ENCODE measurements at regions not wholly inside any gene's neighbourhood (a gene's known extent, or its start where the extent isn't known, plus 50 kb on each side); places are given as distances from the start of the nearest gene placed in this dataset.

DNA sequence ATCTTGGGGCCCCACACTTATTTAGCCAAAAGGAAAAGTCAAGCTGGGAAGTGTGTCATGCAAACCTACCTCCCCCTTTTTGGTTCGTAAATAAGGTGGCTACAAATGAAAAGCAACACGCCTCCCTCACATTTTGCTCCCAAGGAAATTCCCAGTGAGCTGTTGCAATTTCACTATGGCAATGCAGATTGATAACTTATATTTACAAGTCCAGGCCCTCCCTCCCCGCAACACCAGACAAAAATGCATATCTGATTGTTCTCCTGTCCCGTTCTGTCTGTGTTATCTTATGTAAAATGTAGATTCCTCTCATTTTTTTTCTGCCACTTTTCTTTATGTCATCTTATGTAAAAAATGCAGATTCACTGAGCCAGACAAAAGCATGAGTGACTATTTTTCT lies 1305.3 kb downstream of the SLITRK5 start:
- no peak overlapping the region for H3K27ac ChIP-seq (ENCODE audit: low read depth, low read length)
- ChIA-PET CTCF (no interaction called here), POLR2A (no interaction called here), RAD21 (ENCODE audit: low non-redundant PET in 1 of 2, low total read pairs in 2 of 2, uncharacterized antibody in 2 of 2, unreplicated experiment in 2 of 2) (no interaction called here)
- H2AFZ ChIP-seq (ENCODE audit: low read depth, low read length, poor library complexity, severe bottlenecking) = no peak overlapping the region
- TF ChIP-seq CBX3 (IDR thresholded peaks at IDR 0.05; ENCODE audit: low read depth) (no peak), TCF7L2 (IDR thresholded peaks at IDR 0.05; ENCODE audit: borderline replicate concordance, extremely low read depth, insufficient read depth, insufficient read length) (no peak), POLR2A (IDR thresholded peaks at IDR 0.05; ENCODE audit: borderline replicate concordance, extremely low read depth, insufficient read depth, insufficient read length) (no peak), ELF1 (IDR thresholded peaks at IDR 0.05; ENCODE audit: borderline replicate concordance, low read depth) (no peak), SIN3A (IDR thresholded peaks at IDR 0.05; ENCODE audit: low read depth) (no peak), CEBPB (IDR thresholded peaks at IDR 0.05; ENCODE audit: low read depth) (no peak), ZFX (IDR thresholded peaks at IDR 0.05) (no peak), SRF (IDR thresholded peaks at IDR 0.05; ENCODE audit: low read depth) (no peak), EGR1 (IDR thresholded peaks at IDR 0.05; ENCODE audit: low read depth) (no peak), ZNF274 (IDR thresholded peaks at IDR 0.05; ENCODE audit: low read depth, low read length) (no peak), YY1 (IDR thresholded peaks at IDR 0.05; ENCODE audit: extremely low read depth, insufficient replicate concordance, low read depth, low read length) (no peak), SP1 (IDR thresholded peaks at IDR 0.05; ENCODE audit: low read depth) (no peak), POLR2AphosphoS5 (IDR thresholded peaks at IDR 0.05; ENCODE audit: low read depth, low read length) (no peak), EZH2 (IDR thresholded peaks at IDR 0.05) (no peak)
- TF ChIP-seq, protein P1, sequence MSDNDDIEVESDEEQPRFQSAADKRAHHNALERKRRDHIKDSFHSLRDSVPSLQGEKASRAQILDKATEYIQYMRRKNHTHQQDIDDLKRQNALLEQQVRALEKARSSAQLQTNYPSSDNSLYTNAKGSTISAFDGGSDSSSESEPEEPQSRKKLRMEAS (IDR thresholded peaks at IDR 0.05) = no peak
- TF ChIP-seq, protein P2, sequence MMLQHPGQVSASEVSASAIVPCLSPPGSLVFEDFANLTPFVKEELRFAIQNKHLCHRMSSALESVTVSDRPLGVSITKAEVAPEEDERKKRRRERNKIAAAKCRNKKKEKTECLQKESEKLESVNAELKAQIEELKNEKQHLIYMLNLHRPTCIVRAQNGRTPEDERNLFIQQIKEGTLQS (IDR thresholded peaks at IDR 0.05) = no peak
- TF ChIP-seq, protein P3, sequence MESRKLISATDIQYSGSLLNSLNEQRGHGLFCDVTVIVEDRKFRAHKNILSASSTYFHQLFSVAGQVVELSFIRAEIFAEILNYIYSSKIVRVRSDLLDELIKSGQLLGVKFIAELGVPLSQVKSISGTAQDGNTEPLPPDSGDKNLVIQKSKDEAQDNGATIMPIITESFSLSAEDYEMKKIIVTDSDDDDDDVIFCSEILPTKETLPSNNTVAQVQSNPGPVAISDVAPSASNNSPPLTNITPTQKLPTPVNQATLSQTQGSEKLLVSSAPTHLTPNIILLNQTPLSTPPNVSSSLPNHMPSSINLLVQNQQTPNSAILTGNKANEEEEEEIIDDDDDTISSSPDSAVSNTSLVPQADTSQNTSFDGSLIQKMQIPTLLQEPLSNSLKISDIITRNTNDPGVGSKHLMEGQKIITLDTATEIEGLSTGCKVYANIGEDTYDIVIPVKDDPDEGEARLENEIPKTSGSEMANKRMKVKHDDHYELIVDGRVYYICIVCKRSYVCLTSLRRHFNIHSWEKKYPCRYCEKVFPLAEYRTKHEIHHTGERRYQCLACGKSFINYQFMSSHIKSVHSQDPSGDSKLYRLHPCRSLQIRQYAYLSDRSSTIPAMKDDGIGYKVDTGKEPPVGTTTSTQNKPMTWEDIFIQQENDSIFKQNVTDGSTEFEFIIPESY (IDR thresholded peaks at IDR 0.05; ENCODE audit: extremely low read depth, insufficient replicate concordance, low read length) = no peak
- H3K4me1 ChIP-seq (ENCODE audit: control insufficient read depth in 1 of 2, insufficient read depth in 2 of 2, low read length in 2 of 2) = no peaks in the 10 kb centered on the region
- intact Hi-C loops (cut with micrococcal nuclease) = no loop called here
- no TSS peak for BruUV-seq (replicated peaks)
- no peaks in the 10 kb centered on the region for H3K27me3 ChIP-seq (ENCODE audit: insufficient read depth, low read length)
- H3K9ac ChIP-seq (ENCODE audit: low read length) = no peak overlapping the region
- H3K9me3 ChIP-seq (ENCODE audit: control insufficient read depth in 1 of 2, insufficient read depth in 1 of 2, low read depth in 1 of 2, low read length in 2 of 2) = no peaks in the 10 kb centered on the region
- H3K9me2 ChIP-seq (ENCODE audit: insufficient read depth) = no peaks in the 10 kb centered on the region
- no peaks in the 10 kb centered on the region for H3K79me2 ChIP-seq (ENCODE audit: insufficient read depth, low read length)
- H3K4me2 ChIP-seq (ENCODE audit: low read length) = no peak overlapping the region
- ATAC-seq (no peak), DNase-seq (ENCODE audit: low read depth, low spot score) (no peak)
- no peaks in the 10 kb centered on the region for H4K20me1 ChIP-seq (ENCODE audit: insufficient read depth)
- H3K4me3 ChIP-seq (replicated peaks in 1 of 2; ENCODE audit: low read depth in 1 of 2, low read length in 2 of 2) = no peak overlapping the region
- no peaks in the 10 kb centered on the region for H3K36me3 ChIP-seq (ENCODE audit: control insufficient read depth in 1 of 2, insufficient read depth in 2 of 2, low read length in 2 of 2)

All from HCT116 (cell line).